IMR-90 (cell line): ENCODE measurements at regions not wholly inside any gene's neighbourhood (a gene's known extent, or its start where the extent isn't known, plus 50 kb on each side); places are given as distances from the start of the nearest gene placed in this dataset.

Experiments used
- ATAC-seq: fragments of 200-7000 bp; cut with Tn5 transposase; 2 replicates; pipeline ENCODE4 v1.9.1; 2020; ENCODE audit warnings: low read depth, mild to moderate bottlenecking, moderate library complexity
- BruUV-seq: library from RNA; stranded (reverse); fragments of 400-500 nt; replicated peaks from 2 replicates; lab custom pipeline; 2021; lab: Mats Ljungman, UMichigan
- CTCF ChIA-PET: fragments of 300-600 bp; formaldehyde crosslinking; extraction: SDS; loops from one replicate; lab custom pipeline; 2021; ENCODE audit warnings: antibody characterized with exemption; lab: Yijun Ruan, JAX
- POLR2A ChIA-PET: fragments of 300-600 bp; sonication (Branson Sonifier 250); formaldehyde crosslinking; loops from one replicate; lab custom pipeline; 2022; ENCODE audit warnings: antibody characterized with exemption; ENCODE audit not compliant: unreplicated experiment; lab: Charles Lee
- DNase-seq: peaks from one replicate; pipeline ENCODE4 v3.0.0; 2013
- H2AFZ ChIP-seq: replicated peaks from 2 replicates; pipeline ENCODE3; 2013; ENCODE audit warnings: low read length, mild to moderate bottlenecking; ENCODE audit not compliant: poor library complexity
- H2AK5ac ChIP-seq: 2 replicates; pipeline ENCODE4 v1.6.1; 2013; ENCODE audit warnings: low read depth, low read length, inconsistent platforms
- H2AK9ac ChIP-seq: replicated peaks from 2 replicates; pipeline ENCODE3; 2013; ENCODE audit warnings: mild to moderate bottlenecking, low read depth, low read length, moderate library complexity; ENCODE audit not compliant: poor library complexity
- H2BK120ac ChIP-seq: 2 replicates; pipeline ENCODE4 v1.6.1; 2013; ENCODE audit warnings: low read depth, low read length, inconsistent platforms
- H2BK15ac ChIP-seq: 3 replicates; pipeline ENCODE4 v1.6.1; 2013; ENCODE audit warnings: low read depth, low read length, inconsistent platforms
- H2BK20ac ChIP-seq: 2 replicates; pipeline ENCODE4 v1.6.1; 2013; ENCODE audit warnings: low read depth, mild to moderate bottlenecking, inconsistent platforms, low read length, moderate library complexity
- H2BK5ac ChIP-seq: 2 replicates; pipeline ENCODE4 v1.6.1; 2013; ENCODE audit warnings: mild to moderate bottlenecking, low read depth, low read length, inconsistent platforms; ENCODE audit not compliant: poor library complexity, severe bottlenecking
- H3K14ac ChIP-seq: replicated peaks from 2 replicates; pipeline ENCODE4 v1.6.1; 2013; ENCODE audit warnings: low read depth, low read length, inconsistent platforms
- H3K18ac ChIP-seq: 2 replicates; pipeline ENCODE4 v1.6.1; 2013; ENCODE audit warnings: low read depth, low read length, control low read depth
- H3K23ac ChIP-seq: 2 replicates; pipeline ENCODE4 v1.6.1; 2013; ENCODE audit warnings: low read depth, low read length, inconsistent platforms
- H3K27ac ChIP-seq: 2 replicates; pipeline ENCODE4 v1.5.1; 2013; ENCODE audit warnings: mild to moderate bottlenecking, control low read depth, low read length; ENCODE audit not compliant: insufficient read depth
- H3K27me3 ChIP-seq: 2 replicates; pipeline ENCODE4 v1.6.1; 2013; ENCODE audit warnings: low read length; ENCODE audit not compliant: control insufficient read depth, insufficient read depth
- H3K36me3 ChIP-seq: 2 replicates; pipeline ENCODE4 v1.6.1; 2013; ENCODE audit warnings: low read length, mixed read lengths; ENCODE audit not compliant: control insufficient read depth, insufficient read depth
- H3K4ac ChIP-seq: 2 replicates; pipeline ENCODE4 v1.6.1; 2013; ENCODE audit warnings: low read depth, low read length, inconsistent platforms
- H3K4me1 ChIP-seq: 2 replicates; pipeline ENCODE4 v1.6.1; 2013; ENCODE audit warnings: low read length, mixed read lengths; ENCODE audit not compliant: control insufficient read depth, insufficient read depth
- H3K4me2 ChIP-seq: 2 replicates; pipeline ENCODE4 v1.6.1; 2013; ENCODE audit warnings: low read depth, mild to moderate bottlenecking, control low read depth, low read length, moderate library complexity
- H3K4me3 ChIP-seq: 2 replicates; pipeline ENCODE4 v1.5.1; 2013; ENCODE audit warnings: low read depth, mild to moderate bottlenecking, control low read depth, low read length, moderate library complexity; ENCODE audit not compliant: insufficient read depth
- H3K56ac ChIP-seq: 2 replicates; pipeline ENCODE4 v1.6.1; 2013; ENCODE audit warnings: low read length, inconsistent platforms; ENCODE audit not compliant: insufficient read depth; ENCODE audit errors: extremely low read depth
- H3K79me1 ChIP-seq, 2 experiments: 2 replicates each; pipeline ENCODE4 v1.6.1; 2013; ENCODE audit warnings: low read length in 2 of 2, inconsistent platforms in 1 of 2, low read depth in 1 of 2
- H3K9ac ChIP-seq: 2 replicates; pipeline ENCODE4 v1.6.1; 2013; ENCODE audit warnings: low read depth, low read length, control low read depth
- H3K9me1 ChIP-seq: 2 replicates; pipeline ENCODE4 v1.6.1; 2013; ENCODE audit warnings: low read length, inconsistent platforms; ENCODE audit not compliant: insufficient read depth
- H3K9me3 ChIP-seq: 2 replicates; pipeline ENCODE4 v1.6.1; 2013; ENCODE audit warnings: low read length; ENCODE audit not compliant: control insufficient read depth, insufficient read depth
- H4K20me1 ChIP-seq: 2 replicates; pipeline ENCODE4 v1.6.1; 2013; ENCODE audit warnings: low read length, inconsistent platforms; ENCODE audit not compliant: insufficient read depth
- H4K5ac ChIP-seq: 2 replicates; pipeline ENCODE4 v1.6.1; 2013; ENCODE audit warnings: mild to moderate bottlenecking, low read depth, low read length, control low read depth
- H4K8ac ChIP-seq, 2 experiments: 2 replicates each; pipeline ENCODE4 v1.6.1; 2013; ENCODE audit warnings: low read depth in 2 of 2, low read length in 2 of 2, control low read depth in 1 of 2, inconsistent platforms in 1 of 2
- H4K91ac ChIP-seq: 2 replicates; pipeline ENCODE4 v1.6.1; 2013; ENCODE audit warnings: low read depth, low read length, inconsistent platforms; ENCODE audit not compliant: insufficient read depth
- BHLHE40 ChIP-seq: fragments of 150-350 bp; IDR thresholded peaks from 2 replicates; pipeline ENCODE4 v1.6.1; 2016; ENCODE audit warnings: mild to moderate bottlenecking, low read depth, low read length
- CEBPB ChIP-seq: IDR thresholded peaks from 2 replicates; pipeline ENCODE4 v1.6.1; 2012; ENCODE audit warnings: low read depth, low read length, improper control_type of control experiment
- CHD1 ChIP-seq: IDR thresholded peaks from 2 replicates; pipeline ENCODE4 v1.6.1; 2012; ENCODE audit warnings: low read depth, low read length, improper control_type of control experiment
- CTCF ChIP-seq: conservative IDR thresholded peaks from 2 replicates; pipeline ENCODE4 v1.5.1; 2012; ENCODE audit warnings: mild to moderate bottlenecking, low read depth, low read length, improper control_type of control experiment
- ELK1 ChIP-seq: fragments of 150-350 bp; IDR thresholded peaks from 2 replicates; pipeline ENCODE4 v1.6.1; 2016; ENCODE audit warnings: low read depth, mild to moderate bottlenecking, low read length, moderate library complexity, borderline replicate concordance
- FOS ChIP-seq: fragments of 150-350 bp; IDR thresholded peaks from 2 replicates; pipeline ENCODE4 v1.6.1; 2016; ENCODE audit warnings: low read depth, low read length
- MAFK ChIP-seq: IDR thresholded peaks from 2 replicates; pipeline ENCODE4 v1.6.1; 2012; ENCODE audit warnings: low read depth, low read length, improper control_type of control experiment
- MAZ ChIP-seq: IDR thresholded peaks from 2 replicates; pipeline ENCODE4 v1.6.1; 2012; ENCODE audit warnings: low read depth, mild to moderate bottlenecking, low read length, improper control_type of control experiment, moderate library complexity, borderline replicate concordance
- MXI1 ChIP-seq: IDR thresholded peaks from 2 replicates; pipeline ENCODE4 v1.6.1; 2012; ENCODE audit warnings: low read depth, mild to moderate bottlenecking, low read length, moderate library complexity, borderline replicate concordance
- POLR2A ChIP-seq: IDR thresholded peaks from 2 replicates; pipeline ENCODE4 v1.6.1; 2012; ENCODE audit warnings: mild to moderate bottlenecking, low read depth, low read length
- RAD21 ChIP-seq: IDR thresholded peaks from 2 replicates; pipeline ENCODE4 v1.6.1; 2012; ENCODE audit warnings: low read length, improper control_type of control experiment
- RCOR1 ChIP-seq: IDR thresholded peaks from 2 replicates; pipeline ENCODE4 v1.6.1; 2012; ENCODE audit warnings: mild to moderate bottlenecking, low read length, improper control_type of control experiment; ENCODE audit not compliant: insufficient replicate concordance
- RFX5 ChIP-seq: IDR thresholded peaks from 2 replicates; pipeline ENCODE4 v1.8.0; 2012; ENCODE audit warnings: low read depth, mild to moderate bottlenecking, low read length, moderate library complexity
- SMC3 ChIP-seq: fragments of 150-350 bp; IDR thresholded peaks from 2 replicates; pipeline ENCODE4 v1.6.1; 2016; ENCODE audit warnings: low read depth, mild to moderate bottlenecking, antibody characterized with exemption, low read length, moderate library complexity
- WGBS, 2 experiments: methylation state at CpG; one replicate each; pipeline versions ENCODE4 v1.1.5 to v1.1.7; 2013; ENCODE audit warnings: missing lambda C conversion rate in 2 of 2; ENCODE audit not compliant: insufficient read length in 1 of 2; ENCODE audit errors: extremely low coverage in 2 of 2; 5-methylcytosine and 5-hydroxymethylcytosine counted together
- dilution Hi-C: fragments of 300-500 bp; cut with HindIII; formaldehyde crosslinking; loops from one replicate; pipeline ENCODE4 v1.14.3; 2018; ENCODE audit warnings: low sequenced_read_pairs; ENCODE audit not compliant: unreplicated experiment
- in situ Hi-C: fragments of 300-500 bp; cut with MboI; formaldehyde crosslinking; loops from 3 replicates; pipeline ENCODE4 v1.14.3; 2019; ENCODE audit warnings: low sequenced_read_pairs, inconsistent platforms, mixed read lengths
- intact Hi-C: fragments of 100-400 bp; cut with micrococcal nuclease; formaldehyde crosslinking; loops from 2 replicates; pipeline ENCODE4 v1.10.0; 2022
- TF ChIP-seq, protein P1 (sequence below): fragments of 150-350 bp; IDR thresholded peaks from 2 replicates; pipeline ENCODE4 v1.6.1; 2017; ENCODE audit warnings: mild to moderate bottlenecking, antibody characterized with exemption, low read length, low read depth

DNA sequence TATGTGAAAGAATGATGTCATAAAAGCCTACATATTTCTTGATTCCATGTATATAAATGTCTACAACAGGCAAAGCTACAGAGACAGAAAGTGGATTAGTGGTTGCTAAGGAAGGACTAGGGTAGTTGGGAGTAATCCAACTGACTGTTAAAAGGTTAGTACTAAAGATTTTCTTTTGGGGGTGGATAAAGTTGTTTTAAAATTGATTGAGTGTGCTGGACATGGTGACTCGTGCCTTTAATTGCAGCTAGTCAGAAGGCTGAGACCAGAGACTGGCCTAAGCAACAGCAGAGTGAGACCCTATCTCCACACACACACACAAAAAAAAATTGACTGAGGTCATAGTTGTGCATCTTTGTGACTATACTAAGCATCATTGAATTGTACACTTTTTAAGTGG is 234.3 kb downstream of the C12orf50 start:
- Histone ChIP-seq H2BK120ac (no peak overlapping the region), H4K91ac (no peak overlapping the region), H2BK20ac (peak overlapping the region; percentile 0; the same call in 1 of the 2 replicates), H3K18ac (peak overlapping the region; percentile 72; the same call in 1 of the 2 replicates), H3K9me1 (no peaks in the 10 kb centered on the region; the same call in 1 of the 2 replicates), H2AFZ (no peak overlapping the region), H3K27ac (no peak overlapping the region), H3K27me3 (no peaks in the 10 kb centered on the region), H3K56ac (no peak overlapping the region), H4K20me1 (no peaks in the 10 kb centered on the region), H3K9me3 (no peaks in the 10 kb centered on the region), H3K79me1 (no peaks in the 10 kb centered on the region), H3K4me2 (no peak overlapping the region), H2AK9ac (no peak overlapping the region), H3K4me1 (peaks cover 6% of the 10 kb centered on the region; the same call in 1 of the 2 replicates), H2BK15ac (peak overlapping the region; percentile 23; the same call in 1 of the 3 replicates), H3K23ac (no peak overlapping the region), H3K4ac (peak overlapping the region; percentile 0; the same call in 1 of the 2 replicates), H4K5ac (peak overlapping the region; percentile 75; the same call in 1 of the 2 replicates), H3K4me3 (no peak overlapping the region), H3K14ac (0 out of 2 replicates have a peak overlapping the region, but pooled peaks have one; percentile 3), H4K8ac (no peak overlapping the region), H3K36me3 (no peaks in the 10 kb centered on the region), H3K9ac (no peak overlapping the region), H2AK5ac (no peak overlapping the region), H2BK5ac (peak overlapping the region; percentile 34)
- ChIA-PET CTCF (interaction anchor here (0.7 kb wide), 1 partner anchor 22 kb away, joined by 4 read pairs; no protein-coding TSS in a partner anchor), POLR2A (no interaction called here)
- in situ Hi-C loops (no loop called here), intact Hi-C loops (no loop called here), dilution Hi-C loops (no loop called here)
- BruUV-seq, result no TSS peak
- ATAC-seq, result no peak
- peak; percentile 45 for DNase-seq
- no peak for TF ChIP-seq RCOR1
- TF ChIP-seq ELK1, result no peak
- TF ChIP-seq CEBPB, result no peak
- TF ChIP-seq MAFK, result no peak
- no peak for TF ChIP-seq BHLHE40
- no peak for TF ChIP-seq RFX5
- no peak for TF ChIP-seq CTCF
- no peak for TF ChIP-seq RAD21
- TF ChIP-seq, protein P1, sequence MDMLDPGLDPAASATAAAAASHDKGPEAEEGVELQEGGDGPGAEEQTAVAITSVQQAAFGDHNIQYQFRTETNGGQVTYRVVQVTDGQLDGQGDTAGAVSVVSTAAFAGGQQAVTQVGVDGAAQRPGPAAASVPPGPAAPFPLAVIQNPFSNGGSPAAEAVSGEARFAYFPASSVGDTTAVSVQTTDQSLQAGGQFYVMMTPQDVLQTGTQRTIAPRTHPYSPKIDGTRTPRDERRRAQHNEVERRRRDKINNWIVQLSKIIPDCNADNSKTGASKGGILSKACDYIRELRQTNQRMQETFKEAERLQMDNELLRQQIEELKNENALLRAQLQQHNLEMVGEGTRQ, result no peak
- no peak for TF ChIP-seq CHD1
- TF ChIP-seq MAZ, result no peak
- TF ChIP-seq SMC3, result no peak
- no peak for TF ChIP-seq POLR2A
- TF ChIP-seq MXI1, result no peak
- no peak for TF ChIP-seq FOS
- WGBS, 2 experiments, result no CpG with 5 or more reads among the region's 1 CpG
